ENCODE measurements at regions not wholly inside any gene's neighbourhood (a gene's known extent, or its start where the extent isn't known, plus 50 kb on each side); places are given as distances from the start of the nearest gene placed in this dataset.

GRCh38 chr5:171578049-171578828, 158.8 kb downstream of the FGF18 start:
- Histone ChIP-seq H2AFZ (ENCODE audit: low read depth, low read length, severe bottlenecking) (no peak overlapping the region), H3K9me2 (replicated peaks; ENCODE audit: insufficient read depth, low read length) (no peaks in the 10 kb centered on the region), H3K79me2 (ENCODE audit: insufficient read depth, low read length) (no peaks in the 10 kb centered on the region), H3K4me2 (ENCODE audit: low read depth, low read length, poor library complexity, severe bottlenecking) (no peak overlapping the region), H3K9ac (ENCODE audit: low read length) (no peak overlapping the region), H3F3A (ENCODE audit: insufficient read depth) (no peaks in the 10 kb centered on the region), H3K36me3 (ENCODE audit: low read length) (no peaks in the 10 kb centered on the region), H3K4me3 (ENCODE audit: insufficient read depth, low read length, poor library complexity, severe bottlenecking) (no peak overlapping the region), H4K20me1 (ENCODE audit: low read depth, low read length) (no peaks in the 10 kb centered on the region), H3K27me3 (ENCODE audit: low read length) (no peaks in the 10 kb centered on the region), H3K9me3 (ENCODE audit: insufficient read depth, low read length) (no peaks in the 10 kb centered on the region), H3K27ac (ENCODE audit: low read depth, low read length) (no peak overlapping the region)
- no peak for TF ChIP-seq EZH2phosphoT487 (conservative IDR thresholded peaks at IDR 0.05; ENCODE audit: low read length)

- Histone ChIP-seq H3K9me3 (ENCODE audit: insufficient read depth, low read length) (no peaks in the 10 kb centered on the region), H3F3A (ENCODE audit: insufficient read depth) (no peaks in the 10 kb centered on the region), H3K9ac (ENCODE audit: low read length) (no peak overlapping the region), H3K36me3 (ENCODE audit: low read length) (no peaks in the 10 kb centered on the region), H4K20me1 (ENCODE audit: low read depth, low read length) (no peaks in the 10 kb centered on the region), H3K4me2 (ENCODE audit: low read depth, low read length, poor library complexity, severe bottlenecking) (no peak overlapping the region), H3K27me3 (ENCODE audit: low read length) (no peaks in the 10 kb centered on the region), H3K9me2 (replicated peaks; ENCODE audit: insufficient read depth, low read length) (no peaks in the 10 kb centered on the region), H3K4me3 (ENCODE audit: insufficient read depth, low read length, poor library complexity, severe bottlenecking) (no peak overlapping the region), H2AFZ (ENCODE audit: low read depth, low read length, severe bottlenecking) (no peak overlapping the region), H3K79me2 (ENCODE audit: insufficient read depth, low read length) (no peaks in the 10 kb centered on the region), H3K27ac (ENCODE audit: low read depth, low read length) (no peak overlapping the region)
- TF ChIP-seq EZH2phosphoT487 (conservative IDR thresholded peaks at IDR 0.05; ENCODE audit: low read length) (no peak), CTCF (IDR thresholded peaks at IDR 0.05; ENCODE audit: insufficient read depth, low read length, poor library complexity, severe bottlenecking) (no peak)
These were observed 159.5 kb downstream of the FGF18 start for GRCh38 chr5:171578829-171579491.

- H3K9me2 ChIP-seq (replicated peaks; ENCODE audit: insufficient read depth, low read length), result no peaks in the 10 kb centered on the region
- no peaks in the 10 kb centered on the region for H4K20me1 ChIP-seq (ENCODE audit: low read depth, low read length)
- H3F3A ChIP-seq (ENCODE audit: insufficient read depth), result no peaks in the 10 kb centered on the region
- no peak overlapping the region for H3K9ac ChIP-seq (ENCODE audit: low read length)
- H3K4me2 ChIP-seq (ENCODE audit: low read depth, low read length, poor library complexity, severe bottlenecking), result no peak overlapping the region
- no peak overlapping the region for H2AFZ ChIP-seq (ENCODE audit: low read depth, low read length, severe bottlenecking)
- no peak overlapping the region for H3K27ac ChIP-seq (ENCODE audit: low read depth, low read length)
- H3K4me3 ChIP-seq (ENCODE audit: insufficient read depth, low read length, poor library complexity, severe bottlenecking), result no peak overlapping the region
- H3K27me3 ChIP-seq (ENCODE audit: low read length), result no peaks in the 10 kb centered on the region
- no peaks in the 10 kb centered on the region for H3K9me3 ChIP-seq (ENCODE audit: insufficient read depth, low read length)
- TF ChIP-seq CTCF (IDR thresholded peaks at IDR 0.05; ENCODE audit: insufficient read depth, low read length, poor library complexity, severe bottlenecking), result no peak
- TF ChIP-seq EZH2phosphoT487 (conservative IDR thresholded peaks at IDR 0.05; ENCODE audit: low read length), result no peak
- H3K36me3 ChIP-seq (ENCODE audit: low read length), result no peaks in the 10 kb centered on the region
- H3K79me2 ChIP-seq (ENCODE audit: insufficient read depth, low read length), result no peaks in the 10 kb centered on the region
These were observed 160.5 kb downstream of the FGF18 start for GRCh38 chr5:171579976-171580411.
